Body of pancreas (tissue), 4 donors: ENCODE measurements at regions not wholly inside any gene's neighbourhood (a gene's known extent, or its start where the extent isn't known, plus 50 kb on each side); places are given as distances from the start of the nearest gene placed in this dataset.
A peak's percentile ranks its signal among the peaks of the same experiment; 100 is the strongest.

ENCODE experiments used
- ATAC-seq: fragments of 150-250 bp; one replicate; pipeline ENCODE4 v1.9.1; 2016
- DNase-seq, 4 donors: peaks; one replicate each; pipeline ENCODE4 v3.0.0-alpha.2; 2019
- H3K27ac ChIP-seq, 4 donors: fragments of 200-600 bp; sonication (generic); 1 replicate in 3 of 4; 2 replicates in 1 of 4; pipeline versions ENCODE4 v1.5.1 to v1.6.1; 2016 to 2019; ENCODE audit warnings: mild to moderate bottlenecking in 1 of 4, mixed read lengths in 1 of 4, moderate library complexity in 1 of 4
- H3K27me3 ChIP-seq, 2 donors: fragments of 200-600 bp; sonication (generic); one replicate each; pipeline ENCODE4 v1.6.0; 2016; ENCODE audit warnings: mild to moderate bottlenecking in 1 of 2
- H3K36me3 ChIP-seq, 2 donors: fragments of 200-600 bp; sonication (generic); replicated peaks in 1 of 2; 2 replicates each; pipeline ENCODE4 v1.5.1; 2016; ENCODE audit warnings: low read depth in 2 of 2; ENCODE audit not compliant: insufficient read depth in 1 of 2
- H3K4me1 ChIP-seq: fragments of 200-600 bp; sonication (generic); one replicate; pipeline ENCODE4 v1.6.0; 2016
- H3K4me3 ChIP-seq, 2 donors: fragments of 200-600 bp; sonication (generic); 1 replicate in 1 of 2; 2 replicates in 1 of 2; pipeline ENCODE4 v1.5.1; 2016 to 2019
- H3K9me3 ChIP-seq, 3 donors: fragments of 200-600 bp; sonication (generic); 1 replicate in 2 of 3; 2 replicates in 1 of 3; pipeline ENCODE4 v1.5.1; 2016
- POLR2A ChIP-seq, 3 donors: fragments of 450-650 bp; IDR thresholded peaks; one replicate each; pipeline ENCODE4 v1.6.1; 2016; ENCODE audit warnings: antibody characterized with exemption in 3 of 3, mild to moderate bottlenecking in 2 of 3
- WGBS, 2 donors: methylation state at CpG; one replicate each; pipeline ENCODE4 v1.1.5; 2017; 5-methylcytosine and 5-hydroxymethylcytosine counted together
- intact Hi-C: fragments of 100-400 bp; cut with DNase I; formaldehyde crosslinking; loops from one replicate; pipeline ENCODE4 v1.15.1; 2023
- TF ChIP-seq, protein P1 (sequence below), 7 experiments: fragments of 450-650 bp in 4 of 7; fragments of 200-600 bp in 3 of 7; sonication (generic) in 3 of 7; IDR thresholded peaks; one replicate each; pipeline ENCODE4 v1.5.1; 2016 to 2019; ENCODE audit warnings: antibody characterized with exemption in 7 of 7

DNA sequence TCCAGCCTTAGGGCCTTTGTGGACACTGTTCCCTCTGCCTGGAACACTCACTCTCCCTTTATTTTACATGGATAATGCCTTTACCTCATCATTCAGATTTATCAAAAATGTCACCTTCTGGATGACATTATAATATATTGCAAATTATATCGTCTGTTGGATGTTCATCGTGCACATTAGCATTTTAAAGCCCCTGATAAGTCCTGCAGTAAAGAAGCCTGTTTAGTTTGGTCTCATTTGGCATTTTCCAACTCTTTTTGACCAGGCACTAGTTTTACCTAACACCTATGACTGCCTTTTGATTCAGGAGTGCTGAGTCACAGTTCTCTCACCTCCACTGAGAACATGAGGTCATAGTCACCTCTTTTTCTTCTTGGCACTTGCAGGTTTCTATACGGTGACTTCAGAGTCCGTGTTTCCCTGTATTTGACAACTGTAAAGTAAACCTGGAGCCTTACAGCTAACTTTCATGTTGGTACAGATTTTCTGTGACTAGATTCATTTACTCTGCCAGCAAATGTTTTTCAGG lies 57.7 kb upstream of the STC2 start:
- 61 to 64% methylated on average over 4 of the region's 4 CpGs for WGBS, 2 donors
- intact Hi-C loops: no loop called here
- peak; percentile 48 for ATAC-seq

DNA sequence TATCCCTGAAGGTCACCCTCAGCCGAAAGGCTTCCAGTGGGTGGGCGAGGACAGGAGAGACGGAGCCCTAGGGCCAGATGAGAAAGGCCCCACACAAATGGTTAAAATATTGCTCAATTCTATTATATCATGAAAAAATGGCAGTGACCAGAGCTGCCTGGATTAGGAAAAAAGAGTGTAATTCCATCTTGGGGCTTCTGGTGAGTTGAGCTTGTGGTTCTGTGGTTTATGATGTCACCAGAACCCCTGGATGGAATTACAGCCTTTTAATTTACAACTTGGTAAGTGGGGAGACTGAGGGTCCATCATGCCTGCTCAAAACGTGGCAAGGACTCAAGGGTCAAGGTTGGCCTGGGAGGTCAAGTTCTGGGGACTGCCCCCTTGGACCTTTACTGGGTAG lies 55.5 kb upstream of the STC2 start:
- no peaks in the 10 kb centered on the region for H3K4me1 ChIP-seq
- no peaks in the 10 kb centered on the region for H3K27me3 ChIP-seq
- H3K4me3 ChIP-seq: no peak overlapping the region
- DNase-seq (no peak), ATAC-seq (no peak)
- H3K27ac ChIP-seq: no peak overlapping the region
- 74 to 80% methylated on average over 4 of the region's 4 CpGs for WGBS, 2 donors
- intact Hi-C loops: no loop called here
- no peaks in the 10 kb centered on the region for H3K9me3 ChIP-seq
- no peak for TF ChIP-seq POLR2A (IDR thresholded peaks at IDR 0.05)
- TF ChIP-seq, protein P1, sequence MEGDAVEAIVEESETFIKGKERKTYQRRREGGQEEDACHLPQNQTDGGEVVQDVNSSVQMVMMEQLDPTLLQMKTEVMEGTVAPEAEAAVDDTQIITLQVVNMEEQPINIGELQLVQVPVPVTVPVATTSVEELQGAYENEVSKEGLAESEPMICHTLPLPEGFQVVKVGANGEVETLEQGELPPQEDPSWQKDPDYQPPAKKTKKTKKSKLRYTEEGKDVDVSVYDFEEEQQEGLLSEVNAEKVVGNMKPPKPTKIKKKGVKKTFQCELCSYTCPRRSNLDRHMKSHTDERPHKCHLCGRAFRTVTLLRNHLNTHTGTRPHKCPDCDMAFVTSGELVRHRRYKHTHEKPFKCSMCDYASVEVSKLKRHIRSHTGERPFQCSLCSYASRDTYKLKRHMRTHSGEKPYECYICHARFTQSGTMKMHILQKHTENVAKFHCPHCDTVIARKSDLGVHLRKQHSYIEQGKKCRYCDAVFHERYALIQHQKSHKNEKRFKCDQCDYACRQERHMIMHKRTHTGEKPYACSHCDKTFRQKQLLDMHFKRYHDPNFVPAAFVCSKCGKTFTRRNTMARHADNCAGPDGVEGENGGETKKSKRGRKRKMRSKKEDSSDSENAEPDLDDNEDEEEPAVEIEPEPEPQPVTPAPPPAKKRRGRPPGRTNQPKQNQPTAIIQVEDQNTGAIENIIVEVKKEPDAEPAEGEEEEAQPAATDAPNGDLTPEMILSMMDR (IDR thresholded peaks at IDR 0.05): no peak
- H3K36me3 ChIP-seq: no peaks in the 10 kb centered on the region

More for the DNA sequence above, 57.7 kb upstream of the STC2 start:
- Histone ChIP-seq H3K27me3 (no peaks in the 10 kb centered on the region), H3K36me3 (no peaks in the 10 kb centered on the region), H3K9me3 (no peaks in the 10 kb centered on the region), H3K4me3 (no peak overlapping the region), H3K4me1 (no peaks in the 10 kb centered on the region), H3K27ac (no peak overlapping the region)
- TF ChIP-seq, protein P1 (IDR thresholded peaks at IDR 0.05): no peak
- TF ChIP-seq POLR2A (IDR thresholded peaks at IDR 0.05): no peak
- DNase-seq: no peak

DNA sequence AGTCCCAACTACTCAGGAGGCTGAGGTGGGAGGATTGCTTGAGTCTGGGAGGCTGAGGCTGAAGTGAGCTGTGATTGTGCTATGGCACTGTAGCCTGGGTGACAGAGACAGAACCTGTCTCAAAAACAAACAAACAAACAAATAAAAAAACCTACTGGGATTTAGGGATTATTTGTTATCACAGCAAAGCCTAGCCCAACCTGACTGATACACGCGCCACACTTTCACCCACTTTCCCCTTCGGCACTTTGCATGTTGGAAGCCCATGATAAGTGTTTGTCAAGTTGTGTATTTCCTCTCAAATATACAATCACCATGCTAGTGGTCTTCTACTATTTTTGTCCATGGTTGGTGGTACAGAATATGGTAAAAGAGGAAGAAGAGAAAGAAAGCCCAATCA lies 50.5 kb upstream of the STC2 start:
- no peaks in the 10 kb centered on the region for H3K4me1 ChIP-seq
- ATAC-seq (no peak), DNase-seq (no peak)
- H3K4me3 ChIP-seq: no peak overlapping the region
- intact Hi-C loops: no loop called here
- no peaks in the 10 kb centered on the region for H3K27me3 ChIP-seq
- H3K9me3 ChIP-seq: no peaks in the 10 kb centered on the region
- H3K27ac ChIP-seq: no peak overlapping the region
- WGBS, 2 donors: 93 to 97% methylated on average over 3 of the region's 3 CpGs
- no peaks in the 10 kb centered on the region for H3K36me3 ChIP-seq
- TF ChIP-seq, protein P1 (IDR thresholded peaks at IDR 0.05): no peak
- TF ChIP-seq POLR2A (IDR thresholded peaks at IDR 0.05): no peak
